Activated naive CD4-positive, alpha-beta T cell treated with anti-CD3 and anti-CD28 coated beads for 36 hours (primary cell): ENCODE measurements at regions not wholly inside any gene's neighbourhood (a gene's known extent, or its start where the extent isn't known, plus 50 kb on each side); places are given as distances from the start of the nearest gene placed in this dataset.

Experiments used
- CTCF ChIA-PET: fragments of 350-600 bp; sonication (Branson Sonifier 250); formaldehyde crosslinking; loops from one replicate; lab custom pipeline; 2021; ENCODE audit warnings: antibody characterized with exemption; lab: Charles Lee
- DNase-seq: peaks from one replicate; pipeline ENCODE4 v3.0.0-alpha.2; 2020
- H3K27ac Mint-ChIP-seq: one replicate; pipeline ENCODE4 v1.8.0; 2021; ENCODE audit warnings: mild to moderate bottlenecking, mixed read lengths
- H3K27me3 Mint-ChIP-seq: one replicate; pipeline ENCODE4 v1.8.0; 2021; ENCODE audit warnings: low read depth, mixed read lengths
- H3K36me3 Mint-ChIP-seq: one replicate; pipeline ENCODE4 v1.8.0; 2021; ENCODE audit warnings: low read depth, mixed read lengths
- H3K4me1 Mint-ChIP-seq: one replicate; pipeline ENCODE4 v1.8.0; 2021; ENCODE audit warnings: low read depth, mixed read lengths
- H3K4me3 Mint-ChIP-seq: one replicate; pipeline ENCODE4 v1.8.0; 2021; ENCODE audit warnings: mild to moderate bottlenecking, moderate library complexity, mixed read lengths
- H3K9me3 Mint-ChIP-seq: one replicate; pipeline ENCODE4 v1.8.0; 2021; ENCODE audit warnings: mixed read lengths
- intact Hi-C: fragments of 100-400 bp; cut with micrococcal nuclease; formaldehyde crosslinking; loops from one replicate; pipeline ENCODE4 v1.15.1; 2023

DNA sequence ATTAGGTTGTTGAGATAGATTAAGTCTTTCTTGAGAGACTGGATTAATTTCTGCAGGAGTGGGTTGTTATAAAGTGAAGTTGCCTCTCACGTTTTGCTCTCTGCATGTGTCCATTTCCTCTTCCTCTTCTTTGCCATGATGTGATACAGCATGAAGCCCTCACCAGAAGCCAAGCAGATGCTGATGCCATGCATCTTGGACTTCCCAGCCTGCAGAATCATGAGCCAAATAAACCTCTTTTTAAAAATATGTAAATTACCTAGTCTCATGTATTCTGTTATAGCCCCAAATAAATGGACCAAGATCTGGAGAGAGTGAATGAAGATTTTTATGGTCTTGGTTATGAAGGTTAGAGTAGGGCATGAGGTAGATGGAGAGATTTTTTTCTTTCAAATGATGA is 111.6 kb upstream of the MAN1A1 start:
- DNase-seq: no peak
- H3K36me3 Mint-ChIP-seq: no peaks in the 10 kb centered on the region
- intact Hi-C loops: no loop called here
- no peak overlapping the region for H3K4me3 Mint-ChIP-seq
- CTCF ChIA-PET: no interaction called here
- no peaks in the 10 kb centered on the region for H3K27me3 Mint-ChIP-seq
- peaks cover 5% of the 10 kb centered on the region for H3K9me3 Mint-ChIP-seq
- H3K4me1 Mint-ChIP-seq: peaks cover 3% of the 10 kb centered on the region
- no peak overlapping the region for H3K27ac Mint-ChIP-seq

DNA sequence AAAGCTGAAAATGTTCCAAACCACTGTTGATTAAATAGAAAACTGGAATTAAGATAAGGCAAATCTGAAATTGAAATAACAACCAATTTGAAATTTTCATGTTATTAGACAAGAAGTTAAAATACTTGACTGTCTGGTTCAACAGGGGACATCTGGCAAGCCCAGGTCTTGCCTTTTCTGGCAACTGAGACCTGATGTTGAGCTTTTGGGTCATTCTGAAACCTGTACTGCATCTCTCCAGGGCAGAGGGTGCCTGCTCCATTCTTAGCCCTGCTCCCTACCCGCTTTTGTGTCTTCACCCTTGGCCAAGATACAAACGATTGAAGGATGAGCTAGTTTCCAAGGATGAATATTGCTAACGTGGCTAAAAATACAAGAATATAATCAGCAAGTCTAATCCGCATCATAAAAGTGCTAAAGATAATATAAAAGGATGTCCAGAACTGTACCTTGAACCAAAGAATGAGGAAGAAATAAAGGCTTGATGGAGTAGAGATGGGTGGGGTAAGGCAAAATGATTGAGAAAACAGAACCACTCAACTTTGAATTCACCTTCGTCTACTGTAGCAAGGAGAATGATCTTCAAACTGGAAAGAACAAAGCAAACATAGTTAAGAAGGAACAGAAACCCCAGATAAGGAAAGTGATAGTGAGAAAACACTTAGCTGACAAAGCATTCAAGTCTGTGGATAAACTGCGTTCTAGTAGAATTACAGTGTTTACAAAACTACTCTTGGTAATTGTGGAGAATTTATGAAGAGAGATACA is 109.8 kb upstream of the MAN1A1 start:
- H3K36me3 Mint-ChIP-seq: no peaks in the 10 kb centered on the region
- no peak for DNase-seq
- no peaks in the 10 kb centered on the region for H3K27me3 Mint-ChIP-seq
- no peak overlapping the region for H3K4me3 Mint-ChIP-seq
- intact Hi-C loops: no loop called here
- no peak overlapping the region for H3K27ac Mint-ChIP-seq
- peaks cover 3% of the 10 kb centered on the region for H3K4me1 Mint-ChIP-seq
- H3K9me3 Mint-ChIP-seq: peaks cover 5% of the 10 kb centered on the region
- CTCF ChIA-PET: interaction anchor here (0.8 kb wide), 1 partner anchor 17 kb away, joined by 3 read pairs; no protein-coding TSS in a partner anchor

DNA sequence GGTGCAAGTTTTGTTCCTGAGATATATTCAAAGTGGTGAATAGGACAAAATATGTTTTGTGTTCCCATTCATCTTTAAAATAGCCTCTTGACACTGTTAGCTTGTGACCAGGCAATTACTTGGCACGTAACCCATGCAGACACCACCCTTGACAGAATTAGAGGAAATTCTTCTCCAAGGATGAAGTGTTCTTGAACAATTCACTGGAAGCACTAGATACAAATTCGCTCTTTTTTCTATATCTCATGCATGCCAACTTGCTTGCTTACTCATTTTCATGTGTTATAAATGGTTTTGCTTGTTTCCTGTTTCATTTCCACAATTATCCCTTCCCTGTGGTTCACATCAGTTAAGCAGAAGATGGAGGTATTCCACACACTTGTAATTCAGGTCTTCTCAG is 105.2 kb upstream of the MAN1A1 start:
- CTCF ChIA-PET: no interaction called here

DNA sequence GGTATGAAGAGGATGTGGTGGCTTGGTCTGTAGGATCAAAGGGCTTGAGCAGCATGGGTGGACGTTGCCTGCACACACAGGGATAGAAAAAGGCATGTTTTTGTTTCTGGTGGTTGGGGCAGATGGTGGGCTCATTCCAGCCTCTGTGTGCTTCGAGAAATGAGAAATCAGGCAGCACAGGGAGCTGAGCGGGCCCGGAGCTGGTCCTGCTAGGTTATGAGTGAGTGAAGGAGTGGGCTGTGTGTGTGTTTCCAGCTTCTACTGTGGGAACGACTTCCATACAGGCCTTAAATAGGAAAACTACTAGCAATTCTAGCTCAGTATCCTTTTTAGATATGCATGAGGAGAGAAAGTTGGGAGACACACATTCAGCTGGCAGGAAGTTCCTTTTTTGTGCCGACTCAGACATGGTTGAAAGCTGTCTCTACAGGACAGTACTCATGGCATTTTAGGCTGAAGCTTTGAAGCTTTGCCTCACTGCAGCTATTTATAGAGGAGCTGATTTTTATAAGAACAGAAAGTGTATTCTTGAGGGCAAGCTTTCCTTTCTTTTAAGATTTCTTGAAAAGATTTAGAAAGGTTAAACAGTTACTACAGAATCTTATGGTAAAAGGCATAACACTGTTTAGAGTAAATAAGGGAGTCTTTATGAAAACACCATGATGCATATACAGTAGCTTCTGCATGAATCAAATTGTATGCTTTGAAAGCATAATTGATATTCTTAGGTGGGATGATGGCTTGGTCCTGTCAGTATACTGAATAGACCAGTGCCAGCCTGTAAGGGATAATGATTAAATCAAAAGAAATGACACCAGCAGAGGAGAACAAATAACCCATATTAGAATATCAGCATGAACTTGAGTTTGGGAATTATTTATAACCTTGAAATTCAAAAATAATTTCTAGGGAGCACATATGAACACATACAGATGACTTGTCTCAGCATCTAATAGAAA is 104.0 kb upstream of the MAN1A1 start:
- no peaks in the 10 kb centered on the region for H3K9me3 Mint-ChIP-seq
- intact Hi-C loops: no loop called here
- no peak overlapping the region for H3K27ac Mint-ChIP-seq
- no peaks in the 10 kb centered on the region for H3K4me1 Mint-ChIP-seq
- no peak overlapping the region for H3K4me3 Mint-ChIP-seq
- no peak for DNase-seq
- CTCF ChIA-PET: interaction anchor here (0.5 kb wide), 1 partner anchor 899 kb away, joined by 3 read pairs; no protein-coding TSS in a partner anchor
- H3K36me3 Mint-ChIP-seq: no peaks in the 10 kb centered on the region
- H3K27me3 Mint-ChIP-seq: no peaks in the 10 kb centered on the region

More for the DNA sequence above, 105.2 kb upstream of the MAN1A1 start:
- no peaks in the 10 kb centered on the region for H3K9me3 Mint-ChIP-seq
- intact Hi-C loops: no loop called here
- H3K4me1 Mint-ChIP-seq: no peaks in the 10 kb centered on the region
- no peaks in the 10 kb centered on the region for H3K27me3 Mint-ChIP-seq
- no peak overlapping the region for H3K4me3 Mint-ChIP-seq
- H3K27ac Mint-ChIP-seq: no peak overlapping the region
- H3K36me3 Mint-ChIP-seq: no peaks in the 10 kb centered on the region
- DNase-seq: no peak

DNA sequence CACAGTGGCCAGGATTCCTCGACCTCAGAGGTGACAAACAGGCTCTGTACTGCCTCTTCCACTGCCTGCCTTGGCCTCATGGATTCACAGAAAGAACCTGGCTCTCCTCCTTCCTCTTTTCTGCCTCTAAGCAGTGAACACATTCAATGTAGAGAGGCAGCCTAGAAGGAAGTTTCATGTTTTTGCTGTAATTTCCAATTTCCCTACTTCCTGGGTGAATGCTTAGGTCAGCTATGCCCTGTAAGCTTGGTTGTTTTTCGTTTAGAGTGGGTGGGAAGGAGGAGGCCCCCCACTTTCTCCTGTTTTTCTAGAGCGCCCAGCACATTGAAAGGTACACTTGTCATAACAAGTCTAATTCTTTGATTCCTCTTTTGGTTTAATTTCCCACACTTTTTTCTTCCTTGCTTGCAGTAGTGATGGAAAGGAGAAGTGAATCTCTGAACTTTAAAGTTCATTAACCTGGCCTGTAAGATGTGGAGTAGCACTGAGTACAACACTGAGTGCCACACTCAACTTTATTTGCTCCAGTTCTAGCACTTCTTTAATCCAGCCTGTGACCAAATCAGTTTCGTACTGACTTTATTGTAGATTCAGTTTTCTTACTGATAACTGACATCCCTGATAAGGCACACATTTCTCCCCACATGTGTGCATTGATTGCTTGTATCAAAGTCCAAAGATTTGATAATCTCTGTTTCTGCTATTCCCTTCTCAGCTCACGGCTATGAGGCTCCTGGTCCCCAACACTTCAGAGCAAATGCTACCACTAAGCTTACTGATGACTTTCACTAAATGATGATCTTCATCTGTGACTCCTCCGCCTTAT is 100.0 kb upstream of the MAN1A1 start:
- Mint-ChIP-seq H3K27ac (no peak overlapping the region), H3K4me3 (no peak overlapping the region), H3K9me3 (no peaks in the 10 kb centered on the region), H3K36me3 (no peaks in the 10 kb centered on the region), H3K4me1 (peaks cover 12% of the 10 kb centered on the region), H3K27me3 (no peaks in the 10 kb centered on the region)
- intact Hi-C loops: loop anchor here (10.0 kb wide), 1 partner anchor 305 kb away; no protein-coding TSS in a partner anchor
- no peak for DNase-seq
- CTCF ChIA-PET: no interaction called here

DNA sequence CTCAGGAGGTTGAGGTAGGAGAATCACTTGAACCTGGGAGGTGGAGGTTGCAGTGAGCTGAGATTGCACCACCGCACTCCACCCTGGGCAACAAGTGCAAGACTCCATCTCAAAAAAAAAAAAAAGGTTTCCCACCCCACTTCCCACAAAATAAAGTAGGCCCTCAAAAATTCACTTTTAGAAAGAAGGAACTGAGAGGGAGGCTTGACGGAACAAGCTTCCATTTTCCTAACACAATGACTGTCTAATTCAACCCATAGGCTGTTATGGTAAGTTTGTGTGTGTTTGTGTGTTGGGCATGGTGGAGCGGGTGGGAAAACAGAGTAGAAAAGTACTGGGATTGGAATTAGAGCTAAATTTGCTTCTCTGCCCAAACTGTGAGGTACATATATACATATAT is 98.4 kb upstream of the MAN1A1 start:
- peaks cover 16% of the 10 kb centered on the region for H3K4me1 Mint-ChIP-seq
- no peaks in the 10 kb centered on the region for H3K36me3 Mint-ChIP-seq
- peaks cover 1% of the 10 kb centered on the region for H3K9me3 Mint-ChIP-seq
- DNase-seq: no peak
- no peak overlapping the region for H3K4me3 Mint-ChIP-seq
- intact Hi-C loops: loop anchor here (10.0 kb wide), 1 partner anchor 303 kb away; no protein-coding TSS in a partner anchor
- CTCF ChIA-PET: no interaction called here
- no peaks in the 10 kb centered on the region for H3K27me3 Mint-ChIP-seq
- no peak overlapping the region for H3K27ac Mint-ChIP-seq

DNA sequence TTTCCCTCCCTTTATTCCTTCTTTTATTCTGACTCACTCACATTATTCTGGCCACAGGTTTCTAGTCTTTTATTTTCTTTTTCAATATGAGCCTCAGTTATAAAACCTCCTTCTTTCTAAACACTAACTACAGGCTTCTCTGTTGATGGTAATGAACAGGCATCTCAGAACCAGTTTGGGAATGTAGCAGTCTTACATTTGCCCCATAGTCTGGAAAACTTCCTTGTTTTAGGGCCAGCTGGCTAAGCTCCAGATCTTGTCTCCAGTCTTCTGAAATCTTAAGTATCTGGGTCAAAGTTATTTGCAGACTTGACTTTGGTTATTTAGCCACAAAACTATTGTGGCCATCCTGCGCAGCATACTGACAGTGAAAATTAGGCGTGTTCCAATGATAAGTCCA is 97.0 kb upstream of the MAN1A1 start:
- Mint-ChIP-seq H3K27me3 (no peaks in the 10 kb centered on the region), H3K4me3 (no peak overlapping the region), H3K27ac (no peak overlapping the region), H3K9me3 (peaks cover 1% of the 10 kb centered on the region), H3K36me3 (no peaks in the 10 kb centered on the region), H3K4me1 (peaks cover 18% of the 10 kb centered on the region)
- CTCF ChIA-PET: no interaction called here
- intact Hi-C loops: loop anchor here (10.0 kb wide), 1 partner anchor 302 kb away; no protein-coding TSS in a partner anchor
- no peak for DNase-seq

DNA sequence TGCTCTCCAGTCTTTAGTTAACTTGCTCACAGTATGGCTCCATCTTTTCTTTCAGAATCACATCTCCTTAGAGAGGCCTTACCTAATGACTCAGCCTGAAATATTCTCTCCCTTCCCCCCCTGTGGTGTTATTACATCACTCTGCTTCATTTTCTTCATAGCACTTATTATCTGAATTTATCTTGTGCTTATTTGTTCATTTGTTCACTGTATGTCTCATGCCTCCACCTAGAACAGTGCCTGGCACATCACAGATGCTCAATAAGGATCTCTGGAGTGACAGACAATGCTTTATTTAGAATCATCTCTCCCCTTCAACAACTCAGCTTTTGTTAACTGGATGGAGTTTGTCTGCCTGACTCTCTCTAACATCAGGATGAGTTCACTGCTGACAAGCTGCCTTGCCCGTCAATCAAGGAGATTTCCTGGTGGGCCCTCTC is 96.6 kb upstream of the MAN1A1 start:
- H3K36me3 Mint-ChIP-seq: no peaks in the 10 kb centered on the region
- no peak overlapping the region for H3K4me3 Mint-ChIP-seq
- peaks cover 1% of the 10 kb centered on the region for H3K9me3 Mint-ChIP-seq
- H3K27me3 Mint-ChIP-seq: no peaks in the 10 kb centered on the region
- H3K4me1 Mint-ChIP-seq: peaks cover 18% of the 10 kb centered on the region
- CTCF ChIA-PET: no interaction called here
- no peak overlapping the region for H3K27ac Mint-ChIP-seq
- DNase-seq: no peak
- intact Hi-C loops: loop anchor here (10.0 kb wide), 1 partner anchor 301 kb away; no protein-coding TSS in a partner anchor

DNA sequence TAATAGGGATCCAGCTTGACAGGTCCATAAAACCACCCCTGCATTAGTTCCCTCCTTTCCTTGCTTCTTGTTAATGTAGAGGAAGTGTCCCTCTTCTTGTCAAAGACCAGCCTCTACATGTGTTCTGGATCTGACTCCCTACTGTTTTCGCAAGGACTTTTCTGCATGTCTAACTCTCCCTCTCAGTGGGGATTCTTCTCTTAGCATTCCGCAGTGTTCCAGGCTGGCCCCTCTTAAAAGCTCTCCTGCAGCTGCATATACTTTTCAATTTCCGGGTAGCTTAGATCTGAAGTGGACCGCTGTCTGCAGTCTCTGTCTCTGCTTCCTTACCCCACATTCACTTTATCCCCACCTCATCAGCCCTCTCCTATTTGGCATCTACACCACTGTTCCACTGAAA is 96.1 kb upstream of the MAN1A1 start:
- Mint-ChIP-seq H3K4me1 (peaks cover 18% of the 10 kb centered on the region), H3K27ac (no peak overlapping the region), H3K36me3 (no peaks in the 10 kb centered on the region), H3K4me3 (no peak overlapping the region), H3K27me3 (no peaks in the 10 kb centered on the region), H3K9me3 (peaks cover 1% of the 10 kb centered on the region)
- intact Hi-C loops: loop anchor here (10.0 kb wide), 1 partner anchor 301 kb away; no protein-coding TSS in a partner anchor
- no peak for DNase-seq
- CTCF ChIA-PET: no interaction called here

DNA sequence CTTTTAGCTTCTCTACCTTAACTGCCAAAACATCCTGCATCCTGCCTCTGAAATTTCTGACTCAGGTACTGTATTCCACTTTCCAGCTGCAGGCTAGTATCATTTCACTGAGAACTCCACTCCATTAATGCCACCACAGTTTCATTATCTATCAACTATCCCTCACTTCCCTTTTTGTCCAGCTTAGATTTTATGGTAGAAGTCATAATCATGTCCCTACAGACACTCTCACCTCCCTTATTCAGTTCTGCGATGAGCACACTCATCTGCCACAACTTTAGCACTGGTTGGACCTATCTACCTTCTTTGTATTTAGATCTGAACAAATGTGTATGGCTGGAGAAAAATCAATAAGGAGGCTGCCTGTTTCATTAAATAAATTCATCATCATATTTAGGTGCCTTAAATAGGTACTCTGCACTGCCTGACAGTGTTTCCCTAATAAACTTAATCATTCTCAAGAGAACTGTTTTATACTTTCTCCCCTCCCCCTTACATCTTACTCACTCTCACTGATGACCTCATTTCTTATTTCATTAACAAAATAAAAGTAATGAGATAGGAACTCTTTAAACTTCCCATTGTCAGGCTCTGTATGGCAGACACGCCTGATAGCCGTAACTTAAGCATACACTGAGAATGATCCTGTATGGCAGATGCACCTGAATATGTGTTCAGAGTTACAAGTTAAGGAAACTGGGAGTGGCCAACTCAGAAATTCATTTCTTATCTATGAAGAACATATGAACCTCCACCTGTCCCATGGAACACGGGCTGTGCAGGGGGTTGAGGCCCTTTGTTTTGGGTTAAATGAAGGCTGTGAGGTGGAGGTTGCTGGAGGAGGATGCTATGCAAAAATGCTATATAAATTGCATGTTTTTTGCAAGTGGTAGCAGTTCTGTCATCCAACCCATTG is 95.3 kb upstream of the MAN1A1 start:
- DNase-seq: no peak
- CTCF ChIA-PET: no interaction called here
- peaks cover 18% of the 10 kb centered on the region for H3K4me1 Mint-ChIP-seq
- H3K36me3 Mint-ChIP-seq: no peaks in the 10 kb centered on the region
- H3K4me3 Mint-ChIP-seq: no peak overlapping the region
- H3K27ac Mint-ChIP-seq: no peak overlapping the region
- peaks cover 1% of the 10 kb centered on the region for H3K9me3 Mint-ChIP-seq
- intact Hi-C loops: loop anchor here (10.0 kb wide), 1 partner anchor 300 kb away; no protein-coding TSS in a partner anchor
- H3K27me3 Mint-ChIP-seq: no peaks in the 10 kb centered on the region
